DND-41 (cell line): ENCODE measurements at regions not wholly inside any gene's neighbourhood (a gene's known extent, or its start where the extent isn't known, plus 50 kb on each side); places are given as distances from the start of the nearest gene placed in this dataset.

ENCODE experiments used
- ATAC-seq: fragments of 200-7000 bp; cut with Tn5 transposase; 3 replicates; pipeline ENCODE4 v1.9.1; 2021; ENCODE audit warnings: low read depth; ENCODE audit not compliant: insufficient read depth
- DNase-seq: peaks from one replicate; pipeline ENCODE4 v3.0.0-alpha.2; 2020
- H2AFZ ChIP-seq: 2 replicates; pipeline ENCODE4 v1.6.0; 2012; ENCODE audit warnings: low read depth, low read length
- H3K27ac ChIP-seq: 2 replicates; pipeline ENCODE4 v1.5.1; 2012; ENCODE audit warnings: low read length, inconsistent platforms
- H3K27me3 ChIP-seq: fragments of 200-600 bp; sonication (generic); 2 replicates; pipeline ENCODE4 v1.6.0; 2012; ENCODE audit warnings: low read length, mild to moderate bottlenecking, inconsistent platforms; ENCODE audit not compliant: insufficient read depth, poor library complexity
- H3K36me3 ChIP-seq: 2 replicates; pipeline ENCODE4 v1.5.1; 2012; ENCODE audit warnings: low read length, inconsistent platforms; ENCODE audit not compliant: insufficient read depth
- H3K4me1 ChIP-seq: 2 replicates; pipeline ENCODE4 v1.5.1; 2012; ENCODE audit warnings: mild to moderate bottlenecking, low read length; ENCODE audit not compliant: insufficient read depth
- H3K4me2 ChIP-seq: 2 replicates; pipeline ENCODE4 v1.6.0; 2012; ENCODE audit warnings: mild to moderate bottlenecking, moderate library complexity, low read length, inconsistent platforms; ENCODE audit not compliant: insufficient read depth
- H3K4me3 ChIP-seq, 2 experiments: fragments of 200-600 bp in 1 of 2; shearing (Covaris generic) in 1 of 2; 2 replicates each; pipeline ENCODE4 v1.5.1; 2012 to 2016; ENCODE audit warnings: inconsistent platforms in 2 of 2, low read length in 2 of 2, mild to moderate bottlenecking in 2 of 2, low read depth in 1 of 2, moderate library complexity in 1 of 2
- H3K79me2 ChIP-seq: 2 replicates; pipeline ENCODE4 v1.6.0; 2012; ENCODE audit warnings: low read length, inconsistent platforms; ENCODE audit not compliant: insufficient read depth
- H3K9ac ChIP-seq: 2 replicates; pipeline ENCODE4 v1.6.0; 2012; ENCODE audit warnings: low read depth, mild to moderate bottlenecking, inconsistent platforms, low read length, moderate library complexity
- H3K9me3 ChIP-seq: 2 replicates; pipeline ENCODE4 v1.5.1; 2012; ENCODE audit warnings: low read length, moderate library complexity, mild to moderate bottlenecking, inconsistent platforms; ENCODE audit not compliant: insufficient read depth, severe bottlenecking
- H4K20me1 ChIP-seq: 2 replicates; pipeline ENCODE4 v1.6.0; 2012; ENCODE audit warnings: low read length; ENCODE audit not compliant: insufficient read depth
- CTCF ChIP-seq: IDR thresholded peaks from 2 replicates; pipeline ENCODE4 v1.5.1; 2012; ENCODE audit warnings: borderline replicate concordance, low read length, moderate library complexity, mild to moderate bottlenecking; ENCODE audit not compliant: poor library complexity, severe bottlenecking; ENCODE audit errors: extremely low read depth
- EZH2 ChIP-seq: IDR thresholded peaks from 3 replicates; pipeline ENCODE4 v1.6.1; 2012; ENCODE audit warnings: borderline replicate concordance, low read depth, mild to moderate bottlenecking, moderate library complexity, low read length, inconsistent platforms; ENCODE audit not compliant: severe bottlenecking

- no peaks in the 10 kb centered on the region for H3K9me3 ChIP-seq
- no peaks in the 10 kb centered on the region for H3K4me1 ChIP-seq
- no peaks in the 10 kb centered on the region for H4K20me1 ChIP-seq
- TF ChIP-seq CTCF (no peak), EZH2 (no peak)
- H3K79me2 ChIP-seq: no peaks in the 10 kb centered on the region
- no peaks in the 10 kb centered on the region for H3K36me3 ChIP-seq
- H3K9ac ChIP-seq: no peak overlapping the region
- no peak for DNase-seq
- H3K4me2 ChIP-seq: no peak overlapping the region
- no peak overlapping the region for H2AFZ ChIP-seq
- H3K4me3 ChIP-seq: no peak overlapping the region
- ATAC-seq: no peak
- H3K27me3 ChIP-seq: no peaks in the 10 kb centered on the region
- H3K27ac ChIP-seq: no peak overlapping the region
Observed at GRCh38 chr1:162985816-162986435, 83.2 kb upstream of the RGS4 start.

GRCh38 chr1:162984699-162985098, 84.5 kb upstream of the RGS4 start:
- DNase-seq (no peak), ATAC-seq (no peak)
- no peaks in the 10 kb centered on the region for H3K36me3 ChIP-seq
- no peaks in the 10 kb centered on the region for H3K79me2 ChIP-seq
- no peak overlapping the region for H2AFZ ChIP-seq
- no peaks in the 10 kb centered on the region for H3K9me3 ChIP-seq
- no peak overlapping the region for H3K27ac ChIP-seq
- no peak overlapping the region for H3K9ac ChIP-seq
- H3K27me3 ChIP-seq: no peaks in the 10 kb centered on the region
- H3K4me1 ChIP-seq: no peaks in the 10 kb centered on the region
- H3K4me2 ChIP-seq: no peak overlapping the region
- H3K4me3 ChIP-seq: no peak overlapping the region
- TF ChIP-seq CTCF: no peak
- no peak for TF ChIP-seq EZH2
- no peaks in the 10 kb centered on the region for H4K20me1 ChIP-seq

- Histone ChIP-seq H3K27me3 (no peaks in the 10 kb centered on the region), H3K4me3 (no peak overlapping the region), H3K4me2 (no peak overlapping the region), H3K4me1 (no peaks in the 10 kb centered on the region), H2AFZ (no peak overlapping the region), H3K27ac (no peak overlapping the region), H3K9ac (no peak overlapping the region), H4K20me1 (no peaks in the 10 kb centered on the region), H3K79me2 (no peaks in the 10 kb centered on the region), H3K36me3 (no peaks in the 10 kb centered on the region), H3K9me3 (no peaks in the 10 kb centered on the region)
- TF ChIP-seq CTCF (no peak), EZH2 (no peak)
- no peak for DNase-seq
- ATAC-seq: no peak
Observed at GRCh38 chr1:162983671-162984425, 85.3 kb upstream of the RGS4 start.
